ENCODE measurements at regions not wholly inside any gene's neighbourhood (a gene's known extent, or its start where the extent isn't known, plus 50 kb on each side); places are given as distances from the start of the nearest gene placed in this dataset.
A peak's percentile ranks its signal among the peaks of the same experiment; 100 is the strongest.

GRCh38 chrX:39802354-39802753 lies 295.4 kb downstream of the BCOR start:
- H3K9ac ChIP-seq (ENCODE audit: insufficient read depth in 1 of 2, low read depth in 2 of 2, low read length in 2 of 2): no peak overlapping the region
- in situ Hi-C loops (cut with MboI): no loop called here
- no peaks in the 10 kb centered on the region for H3K79me2 ChIP-seq (ENCODE audit: control insufficient read depth, insufficient read depth, low read length)
- H4K20me1 ChIP-seq (replicated peaks; ENCODE audit: control insufficient read depth, insufficient read depth, low read length): no peaks in the 10 kb centered on the region
- H3K4me3 ChIP-seq: no peak overlapping the region
- FAIRE-seq (no peak), ATAC-seq (no peak), DNase-seq (ENCODE audit: extremely low read depth in 1 of 4, low spot score in 3 of 4) (no peak)
- no peaks in the 10 kb centered on the region for H3K9me3 ChIP-seq (replicated peaks; ENCODE audit: control insufficient read depth, insufficient read depth, low read depth, low read length)
- WGBS (ENCODE audit: insufficient coverage, low coverage, missing lambda C conversion rate): 18% methylated on average over 9 of the region's 11 CpGs
- H3K36me3 ChIP-seq (ENCODE audit: control insufficient read depth, insufficient read depth, low read length): no peaks in the 10 kb centered on the region
- BruUV-seq (replicated peaks): no TSS peak
- H3K27me3 ChIP-seq (ENCODE audit: control insufficient read depth in 2 of 2, insufficient read depth in 2 of 2, low read length in 2 of 2): no peaks in the 10 kb centered on the region; a peak in 1 of 5 replicates
- TF ChIP-seq ZNF584 (CRISPR knock-in tag; IDR thresholded peaks at IDR 0.05; ENCODE audit: low read depth) (no peak), ZKSCAN3 (CRISPR knock-in tag; IDR thresholded peaks at IDR 0.05) (no peak), ZNF431 (CRISPR knock-in tag; IDR thresholded peaks at IDR 0.05) (no peak), SPI1 (IDR thresholded peaks at IDR 0.05; ENCODE audit: borderline replicate concordance, low read depth, low read length) (peak; percentile 65; the same call in 1 of the 2 replicates)
- intact Hi-C loops (cut with micrococcal nuclease): no loop called here
- no peaks in the 10 kb centered on the region; a peak in 1 of 5 replicates for H3K4me1 ChIP-seq (replicated peaks in 1 of 2; ENCODE audit: control insufficient read depth in 2 of 2, insufficient read depth in 2 of 2, low read length in 2 of 2)
- no peak overlapping the region for H3K27ac ChIP-seq (ENCODE audit: extremely low read depth, low read depth, low read length)
- H3K9me1 ChIP-seq (ENCODE audit: control insufficient read depth, insufficient read depth, low read length): no peaks in the 10 kb centered on the region
- POLR2A ChIA-PET: no interaction called here
- H3K4me2 ChIP-seq (ENCODE audit: insufficient read depth, low read length): no peak overlapping the region
- CTCF ChIA-PET (ENCODE audit: low intra/inter-chr PET ratio): no interaction called here
- H2AFZ ChIP-seq (ENCODE audit: low read depth, low read length): peak overlapping the region; percentile 51; the same call in 1 of the 2 replicates

- DNase-seq (ENCODE audit: extremely low read depth in 1 of 4, low spot score in 3 of 4): no peak
- ChIA-PET CTCF (ENCODE audit: low intra/inter-chr PET ratio) (no interaction called here), POLR2A (interaction anchor here (0.5 kb wide), 1 partner anchor 354 kb away, joined by 3 read pairs; no protein-coding TSS in a partner anchor)
- ATAC-seq: no peak
- Histone ChIP-seq H3K4me2 (ENCODE audit: insufficient read depth, low read length) (no peak overlapping the region), H3K27me3 (ENCODE audit: control insufficient read depth in 2 of 2, insufficient read depth in 2 of 2, low read length in 2 of 2) (no peaks in the 10 kb centered on the region; a peak in 1 of 5 replicates), H2AFZ (ENCODE audit: low read depth, low read length) (no peak overlapping the region), H3K9ac (ENCODE audit: insufficient read depth in 1 of 2, low read depth in 2 of 2, low read length in 2 of 2) (no peak overlapping the region), H3K36me3 (ENCODE audit: control insufficient read depth, insufficient read depth, low read length) (no peaks in the 10 kb centered on the region), H3K9me3 (replicated peaks; ENCODE audit: control insufficient read depth, insufficient read depth, low read depth, low read length) (no peaks in the 10 kb centered on the region), H4K20me1 (replicated peaks; ENCODE audit: control insufficient read depth, insufficient read depth, low read length) (no peaks in the 10 kb centered on the region), H3K4me1 (replicated peaks in 1 of 2; ENCODE audit: control insufficient read depth in 2 of 2, insufficient read depth in 2 of 2, low read length in 2 of 2) (no peaks in the 10 kb centered on the region; a peak in 2 of 5 replicates), H3K79me2 (ENCODE audit: control insufficient read depth, insufficient read depth, low read length) (no peaks in the 10 kb centered on the region), H3K4me3 (no peak overlapping the region), H3K27ac (ENCODE audit: extremely low read depth, low read depth, low read length) (no peak overlapping the region), H3K9me1 (ENCODE audit: control insufficient read depth, insufficient read depth, low read length) (no peaks in the 10 kb centered on the region)
- FAIRE-seq: no peak
- no TSS peak for BruUV-seq (replicated peaks)
- intact Hi-C loops (cut with micrococcal nuclease) (no loop called here), in situ Hi-C loops (cut with MboI) (no loop called here)
- WGBS (ENCODE audit: insufficient coverage, low coverage, missing lambda C conversion rate): 37% methylated on average over 9 of the region's 10 CpGs
- TF ChIP-seq SRF (CRISPR knock-in tag; IDR thresholded peaks at IDR 0.05) (no peak), SMAD3 (CRISPR knock-in tag; conservative IDR thresholded peaks at IDR 0.05) (no peak), ETV6 (IDR thresholded peaks at IDR 0.05; ENCODE audit: borderline replicate concordance in 1 of 2, low read depth in 2 of 2, low read length in 1 of 2) (no peak), ETV6 (CRISPR knock-in tag; IDR thresholded peaks at IDR 0.05; ENCODE audit: borderline replicate concordance) (no peak), ZNF511 (CRISPR knock-in tag; IDR thresholded peaks at IDR 0.05) (no peak), FOXJ2 (tag; IDR thresholded peaks at IDR 0.05) (no peak), SAFB2 (IDR thresholded peaks at IDR 0.05; ENCODE audit: borderline replicate concordance, low read depth, low read length, severe bottlenecking) (no peak), RFX7 (CRISPR knock-in tag; IDR thresholded peaks at IDR 0.05) (no peak), HDAC1 (IDR thresholded peaks at IDR 0.05) (no peak), KAT7 (CRISPR knock-in tag; IDR thresholded peaks at IDR 0.05; ENCODE audit: borderline replicate concordance) (no peak), PTBP1 (IDR thresholded peaks at IDR 0.05; ENCODE audit: low read depth, low read length) (no peak), ZNF586 (CRISPR knock-in tag; conservative IDR thresholded peaks at IDR 0.05) (no peak), HNRNPUL1 (IDR thresholded peaks at IDR 0.05; ENCODE audit: low read length) (no peak), DLX4 (CRISPR knock-in tag; IDR thresholded peaks at IDR 0.05) (no peak)
Observed at GRCh38 chrX:39802908-39803307, 294.9 kb downstream of the BCOR start.
